PC-9 (cell line): ENCODE measurements at regions not wholly inside any gene's neighbourhood (a gene's known extent, or its start where the extent isn't known, plus 50 kb on each side); places are given as distances from the start of the nearest gene placed in this dataset.

ENCODE experiments used
- BruUV-seq: library from RNA; stranded (reverse); fragments of 400-500 nt; replicated peaks from 2 replicates; lab custom pipeline; 2021; lab: Mats Ljungman, UMichigan
- CTCF ChIA-PET: fragments of 300-600 bp; sonication (Branson Sonifier 250); formaldehyde crosslinking; loops from one replicate; lab custom pipeline; 2022; ENCODE audit warnings: antibody characterized with exemption; lab: Charles Lee
- POLR2A ChIA-PET: fragments of 300-600 bp; sonication (Branson Sonifier 250); formaldehyde crosslinking; loops from one replicate; lab custom pipeline; 2022; ENCODE audit warnings: antibody characterized with exemption; ENCODE audit not compliant: unreplicated experiment; lab: Charles Lee
- DNase-seq, 2 experiments: peaks; one replicate each; pipeline versions ENCODE4 v3.0.0 to v3.0.0-alpha.2; 2015 to 2022; ENCODE audit warnings: mixed read lengths in 1 of 2
- H2AFZ ChIP-seq: fragments of 200-600 bp; sonication (generic); 2 replicates; pipeline ENCODE4 v1.8.1; 2017; ENCODE audit warnings: antibody characterized with exemption
- H3F3A ChIP-seq: fragments of 200-600 bp; sonication (generic); 2 replicates; pipeline ENCODE4 v1.8.1; 2017; ENCODE audit warnings: antibody characterized with exemption, mild to moderate bottlenecking, low read depth; ENCODE audit not compliant: insufficient read depth
- H3K27ac ChIP-seq: fragments of 200-600 bp; sonication (generic); 2 replicates; pipeline ENCODE4 v1.6.1; 2016; ENCODE audit warnings: mixed run types
- H3K27me3 ChIP-seq: fragments of 200-600 bp; sonication (generic); 2 replicates; pipeline ENCODE4 v1.6.1; 2016; ENCODE audit warnings: low read depth, mixed run types; ENCODE audit not compliant: insufficient read depth
- H3K36me3 ChIP-seq: fragments of 200-600 bp; sonication (generic); 2 replicates; pipeline ENCODE4 v1.6.1; 2016; ENCODE audit warnings: low read depth, mixed run types
- H3K4me1 ChIP-seq: fragments of 200-600 bp; sonication (generic); replicated peaks from 2 replicates; pipeline ENCODE4 v1.6.1; 2016; ENCODE audit warnings: mixed run types; ENCODE audit not compliant: insufficient read depth
- H3K4me2 ChIP-seq: fragments of 200-600 bp; sonication (generic); 2 replicates; pipeline ENCODE4 v1.6.1; 2017; ENCODE audit warnings: mixed run types
- H3K4me3 ChIP-seq: fragments of 200-600 bp; sonication (generic); 2 replicates; pipeline ENCODE4 v1.6.1; 2016; ENCODE audit warnings: mixed run types
- H3K79me2 ChIP-seq: fragments of 200-600 bp; sonication (generic); 2 replicates; pipeline ENCODE4 v1.6.1; 2017; ENCODE audit warnings: low read depth, mixed run types
- H3K9me2 ChIP-seq: fragments of 200-600 bp; sonication (generic); 2 replicates; pipeline ENCODE4 v1.8.1; 2017; ENCODE audit warnings: mild to moderate bottlenecking; ENCODE audit not compliant: insufficient read depth
- H3K9me3 ChIP-seq: fragments of 200-600 bp; sonication (generic); 2 replicates; pipeline ENCODE4 v1.8.1; 2016; ENCODE audit warnings: low read depth; ENCODE audit not compliant: insufficient read depth
- H4K20me1 ChIP-seq: fragments of 200-600 bp; sonication (generic); 2 replicates; pipeline ENCODE4 v1.8.1; 2017; ENCODE audit not compliant: insufficient read depth
- CTCF ChIP-seq: fragments of 200-600 bp; sonication (generic); conservative IDR thresholded peaks from 2 replicates; pipeline ENCODE4 v1.6.1; 2017; ENCODE audit warnings: mixed run types, antibody characterized with exemption, mild to moderate bottlenecking, moderate library complexity
- EZH2 ChIP-seq: fragments of 200-600 bp; sonication (generic); IDR thresholded peaks from 2 replicates; pipeline ENCODE4 v1.8.0; 2017; ENCODE audit warnings: antibody characterized with exemption, low read depth
- intact Hi-C: fragments of 100-400 bp; cut with micrococcal nuclease; formaldehyde crosslinking; loops from one replicate; pipeline ENCODE4 v1.10.0; 2022; ENCODE audit not compliant: unreplicated experiment

- H3K27me3 ChIP-seq = no peaks in the 10 kb centered on the region
- no peaks in the 10 kb centered on the region for H3K36me3 ChIP-seq
- TF ChIP-seq EZH2 = no peak
- TF ChIP-seq CTCF = no peak
- ChIA-PET POLR2A (no interaction called here), CTCF (no interaction called here)
- no peaks in the 10 kb centered on the region for H3K4me1 ChIP-seq
- no peaks in the 10 kb centered on the region for H3K9me2 ChIP-seq
- H4K20me1 ChIP-seq = no peaks in the 10 kb centered on the region
- H3K79me2 ChIP-seq = no peaks in the 10 kb centered on the region
- no peaks in the 10 kb centered on the region for H3F3A ChIP-seq
- no TSS peak for BruUV-seq
- DNase-seq = no peak
- no peak overlapping the region for H3K4me3 ChIP-seq
- H2AFZ ChIP-seq = no peak overlapping the region
- no peak overlapping the region for H3K27ac ChIP-seq
- H3K9me3 ChIP-seq = no peaks in the 10 kb centered on the region
- intact Hi-C loops = no loop called here
- no peak overlapping the region for H3K4me2 ChIP-seq
Measured at GRCh38 chr4:60500810-60501209, 699.3 kb upstream of the ADGRL3 start.

- no peak overlapping the region for H2AFZ ChIP-seq
- ChIA-PET POLR2A (no interaction called here), CTCF (interaction anchor here (0.5 kb wide), 1 partner anchor 729 kb away, joined by 5 read pairs; no protein-coding TSS in a partner anchor)
- no peak overlapping the region for H3K27ac ChIP-seq
- DNase-seq = no peak
- H3K4me2 ChIP-seq = no peak overlapping the region
- TF ChIP-seq EZH2 = no peak
- H3K4me1 ChIP-seq = no peaks in the 10 kb centered on the region
- H3K27me3 ChIP-seq = no peaks in the 10 kb centered on the region
- no peak overlapping the region for H3K4me3 ChIP-seq
- intact Hi-C loops = no loop called here
- no peaks in the 10 kb centered on the region for H4K20me1 ChIP-seq
- no peaks in the 10 kb centered on the region for H3K9me2 ChIP-seq
- no peaks in the 10 kb centered on the region for H3K79me2 ChIP-seq
- no peaks in the 10 kb centered on the region for H3K36me3 ChIP-seq
- no peaks in the 10 kb centered on the region for H3F3A ChIP-seq
- no peaks in the 10 kb centered on the region for H3K9me3 ChIP-seq
- no TSS peak for BruUV-seq
Measured at GRCh38 chr4:60502733-60503132, 697.4 kb upstream of the ADGRL3 start.

DNA sequence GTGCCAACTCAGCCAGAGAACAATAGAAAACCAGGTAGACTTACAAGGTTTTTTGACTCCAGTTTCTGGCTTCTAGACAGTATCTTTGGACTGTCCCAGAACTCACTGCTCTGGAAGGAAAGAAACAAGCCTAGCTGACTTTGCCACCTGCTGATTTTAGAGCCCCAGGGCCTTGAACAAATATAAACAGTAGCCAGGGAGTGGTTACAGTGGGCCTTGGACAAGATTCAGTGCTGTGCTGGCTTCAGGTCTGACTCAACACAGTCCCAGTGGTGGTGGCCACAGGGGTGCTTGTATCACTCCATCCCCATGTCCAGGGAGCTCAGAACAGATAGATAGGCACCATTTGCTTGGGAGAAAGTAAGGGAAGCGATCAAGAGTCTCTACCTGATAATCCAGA lies 694.1 kb upstream of the ADGRL3 start:
- H3K79me2 ChIP-seq = no peaks in the 10 kb centered on the region
- no peak overlapping the region for H3K4me3 ChIP-seq
- BruUV-seq = no TSS peak
- POLR2A ChIA-PET = no interaction called here
- intact Hi-C loops = no loop called here
- no peak for DNase-seq
- H3K4me1 ChIP-seq = no peaks in the 10 kb centered on the region
- no peaks in the 10 kb centered on the region for H3K9me3 ChIP-seq
- H3K27me3 ChIP-seq = no peaks in the 10 kb centered on the region
- CTCF ChIA-PET = no interaction called here
- no peak overlapping the region for H3K4me2 ChIP-seq
- no peak overlapping the region for H3K27ac ChIP-seq
- H4K20me1 ChIP-seq = no peaks in the 10 kb centered on the region
- no peaks in the 10 kb centered on the region for H3F3A ChIP-seq
- no peaks in the 10 kb centered on the region for H3K9me2 ChIP-seq
- H2AFZ ChIP-seq = no peak overlapping the region
- no peak for TF ChIP-seq CTCF
- no peak for TF ChIP-seq EZH2
- H3K36me3 ChIP-seq = no peaks in the 10 kb centered on the region

GRCh38 chr4:60522265-60522664 lies 677.9 kb upstream of the ADGRL3 start:
- H3K27ac ChIP-seq = no peak overlapping the region
- H2AFZ ChIP-seq = no peak overlapping the region
- BruUV-seq = no TSS peak
- CTCF ChIA-PET = no interaction called here
- H3K9me3 ChIP-seq = no peaks in the 10 kb centered on the region
- H3K27me3 ChIP-seq = no peaks in the 10 kb centered on the region
- intact Hi-C loops = no loop called here
- H4K20me1 ChIP-seq = no peaks in the 10 kb centered on the region
- no peak for TF ChIP-seq CTCF
- no peak for TF ChIP-seq EZH2
- no peak overlapping the region for H3K4me3 ChIP-seq
- POLR2A ChIA-PET = no interaction called here
- no peaks in the 10 kb centered on the region for H3F3A ChIP-seq
- H3K9me2 ChIP-seq = no peaks in the 10 kb centered on the region
- no peak for DNase-seq
- no peak overlapping the region for H3K4me2 ChIP-seq
- no peaks in the 10 kb centered on the region for H3K79me2 ChIP-seq
- H3K36me3 ChIP-seq = no peaks in the 10 kb centered on the region
- H3K4me1 ChIP-seq = no peaks in the 10 kb centered on the region
